Left ventricle myocardium inferior (tissue), 1 donor: ENCODE measurements at regions not wholly inside any gene's neighbourhood (a gene's known extent, or its start where the extent isn't known, plus 50 kb on each side); places are given as distances from the start of the nearest gene placed in this dataset.
"Not testable (repeated sequence)": the region's sequence is repeated elsewhere in the genome, so short reads cannot be mapped to it uniquely, and the experiment has no call there.

ENCODE experiments used
- DNase-seq: peaks from one replicate; pipeline ENCODE4 v3.0.0-alpha.2; 2020
- H3K27ac ChIP-seq: fragments of 200-600 bp; replicated peaks from 2 replicates; pipeline ENCODE4 v1.8.0; 2021
- H3K27me3 ChIP-seq: fragments of 200-600 bp; 2 replicates; pipeline ENCODE4 v1.8.0; 2021; ENCODE audit warnings: low read depth
- H3K36me3 ChIP-seq: fragments of 200-600 bp; 2 replicates; pipeline ENCODE4 v1.8.0; 2021
- H3K4me1 ChIP-seq: fragments of 200-600 bp; 2 replicates; pipeline ENCODE4 v1.8.0; 2021
- H3K4me3 ChIP-seq: fragments of 200-600 bp; 2 replicates; pipeline ENCODE4 v1.8.0; 2021; ENCODE audit warnings: mild to moderate bottlenecking, moderate library complexity
- H3K9me3 ChIP-seq: fragments of 200-600 bp; replicated peaks from 2 replicates; pipeline ENCODE4 v1.8.0; 2021
- CTCF ChIP-seq: fragments of 200-600 bp; IDR thresholded peaks from 2 replicates; pipeline ENCODE4 v1.8.0; 2021; ENCODE audit warnings: antibody characterized with exemption, mild to moderate bottlenecking, borderline replicate concordance
- intact Hi-C: fragments of 100-400 bp; cut with micrococcal nuclease; formaldehyde crosslinking; loops from one replicate; pipeline ENCODE4 v1.11.0; 2022
- donor health status: DM: no; HTN: yes; CAD: no; lungs with severe emphysema.

DNA sequence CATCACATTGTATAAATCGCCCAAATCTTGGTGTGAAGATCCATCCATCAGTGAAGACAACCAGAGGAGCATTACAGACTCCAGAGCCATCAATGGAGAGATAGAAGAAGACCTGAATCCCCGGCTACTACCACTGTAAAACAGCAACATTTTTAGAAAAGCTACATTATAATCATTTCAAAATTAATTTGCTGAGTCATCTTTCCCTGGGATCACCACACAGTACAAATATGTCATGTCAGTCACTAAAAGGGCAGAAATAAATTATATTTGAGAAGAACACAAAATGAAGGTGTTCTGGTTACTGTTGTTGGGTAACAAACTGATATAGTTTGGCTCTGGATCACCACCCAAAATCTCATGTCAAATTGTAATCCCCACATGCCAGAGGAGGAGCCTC lies 218.5 kb upstream of the STT3B start:
- intact Hi-C loops, result no loop called here
- Histone ChIP-seq H3K27ac (no peak overlapping the region), H3K9me3 (no peaks in the 10 kb centered on the region), H3K4me3 (no peak overlapping the region), H3K36me3 (no peaks in the 10 kb centered on the region), H3K27me3 (no peaks in the 10 kb centered on the region), H3K4me1 (no peaks in the 10 kb centered on the region)
- TF ChIP-seq CTCF, result no peak
- no peak for DNase-seq

GRCh38 chr3:31319332-31319731 lies 213.4 kb upstream of the STT3B start:
- H3K4me1 ChIP-seq, result no peaks in the 10 kb centered on the region

DNA sequence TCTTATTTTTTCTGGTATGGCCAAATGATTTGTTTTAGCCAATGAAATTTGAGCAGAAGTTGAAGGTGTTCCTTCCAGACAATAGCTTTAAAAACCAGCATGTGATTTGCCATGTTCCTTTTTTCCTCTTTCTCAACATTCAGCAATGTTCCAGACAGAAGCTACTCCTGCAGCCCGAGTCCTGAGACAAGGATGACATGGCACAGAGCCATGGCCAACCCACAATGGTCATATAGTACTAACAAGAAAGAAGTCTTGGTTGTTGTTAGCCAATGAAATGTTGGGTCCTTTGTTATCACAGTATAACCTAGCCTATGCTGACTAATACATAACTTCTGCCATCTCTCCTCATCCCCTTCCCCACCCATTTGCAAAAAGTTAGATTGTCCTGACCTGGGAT lies 211.1 kb upstream of the STT3B start:
- Histone ChIP-seq H3K36me3 (no peaks in the 10 kb centered on the region), H3K27ac (no peak overlapping the region), H3K4me3 (no peak overlapping the region), H3K9me3 (no peaks in the 10 kb centered on the region), H3K4me1 (no peaks in the 10 kb centered on the region), H3K27me3 (peaks cover 6% of the 10 kb centered on the region)
- no peak for DNase-seq
- intact Hi-C loops, result no loop called here
- TF ChIP-seq CTCF, result no peak

More at GRCh38 chr3:31319332-31319731, 213.4 kb upstream of the STT3B start:
- Histone ChIP-seq H3K27me3 (peaks cover 6% of the 10 kb centered on the region), H3K4me3 (no peak overlapping the region), H3K27ac (no peak overlapping the region), H3K36me3 (no peaks in the 10 kb centered on the region), H3K9me3 (no peaks in the 10 kb centered on the region)
- no peak for TF ChIP-seq CTCF
- no peak for DNase-seq
- intact Hi-C loops, result no loop called here

DNA sequence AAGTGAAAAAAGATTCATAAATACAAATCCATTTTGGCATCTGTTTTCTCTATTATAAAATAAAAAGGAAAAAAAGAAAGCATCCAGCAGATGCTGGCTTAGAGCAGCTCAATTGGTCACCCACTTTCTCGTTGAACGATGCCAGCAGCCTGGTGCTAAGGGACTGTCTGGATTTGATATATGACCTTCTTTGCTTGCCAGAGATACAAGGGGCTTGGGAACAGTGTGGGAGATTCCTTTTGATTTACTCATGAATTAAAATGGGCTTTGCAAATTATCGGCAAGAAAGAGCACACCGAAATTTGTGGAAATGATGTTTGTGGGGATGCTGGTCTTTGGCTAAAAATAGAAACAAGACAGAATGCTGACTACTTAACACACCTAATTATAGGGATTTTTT lies 210.3 kb upstream of the STT3B start:
- no peak for DNase-seq
- Histone ChIP-seq H3K4me3 (no peak overlapping the region), H3K9me3 (peaks cover 8% of the 10 kb centered on the region), H3K4me1 (no peaks in the 10 kb centered on the region), H3K27me3 (peaks cover 6% of the 10 kb centered on the region), H3K36me3 (no peaks in the 10 kb centered on the region), H3K27ac (no peak overlapping the region)
- no peak for TF ChIP-seq CTCF
- intact Hi-C loops, result no loop called here

- intact Hi-C loops, result not testable (repeated sequence)
Measured at GRCh38 chr3:31327826-31328357, 204.8 kb upstream of the STT3B start.

GRCh38 chr3:31331278-31331677 lies 201.4 kb upstream of the STT3B start:
- H3K9me3 ChIP-seq, result peaks cover 20% of the 10 kb centered on the region
- no peak for DNase-seq
- intact Hi-C loops, result no loop called here
- no peak overlapping the region for H3K4me3 ChIP-seq
- H3K27me3 ChIP-seq, result no peaks in the 10 kb centered on the region
- H3K4me1 ChIP-seq, result no peaks in the 10 kb centered on the region
- H3K27ac ChIP-seq, result no peak overlapping the region
- no peak for TF ChIP-seq CTCF
- no peaks in the 10 kb centered on the region for H3K36me3 ChIP-seq

More at GRCh38 chr3:31327826-31328357, 204.8 kb upstream of the STT3B start:
- H3K27ac ChIP-seq, H3K27me3 ChIP-seq, H3K36me3 ChIP-seq, H3K4me3 ChIP-seq, H3K4me1 ChIP-seq, DNase-seq: not testable (repeated sequence)
- peaks cover 11% of the 10 kb centered on the region for H3K9me3 ChIP-seq
